ENCODE measurements at regions not wholly inside any gene's neighbourhood (a gene's known extent, or its start where the extent isn't known, plus 50 kb on each side); places are given as distances from the start of the nearest gene placed in this dataset.

- no peak overlapping the region for H3K4me3 ChIP-seq (ENCODE audit: low read depth, low read length)
- TF ChIP-seq CTCF (IDR thresholded peaks at IDR 0.05; ENCODE audit: insufficient read depth, low read length, poor library complexity, severe bottlenecking), result no peak
- no peaks in the 10 kb centered on the region for H3K36me3 ChIP-seq (ENCODE audit: control insufficient read depth, insufficient read depth, low read length)
- no peaks in the 10 kb centered on the region for H3K27me3 ChIP-seq (ENCODE audit: control insufficient read depth, insufficient read depth, low read length)
- no peak for DNase-seq (ENCODE audit: low read depth)
Observed at GRCh38 chr3:80889535-80889934, 871.9 kb downstream of the GBE1 start.

GRCh38 chr3:80870476-80871041 lies 890.9 kb downstream of the GBE1 start:
- TF ChIP-seq CTCF (IDR thresholded peaks at IDR 0.05; ENCODE audit: insufficient read depth, low read length, poor library complexity, severe bottlenecking), result no peak
- DNase-seq (ENCODE audit: low read depth), result no peak

GRCh38 chr3:80855482-80855881 lies 906.0 kb downstream of the GBE1 start:
- no peaks in the 10 kb centered on the region for H3K27me3 ChIP-seq (ENCODE audit: control insufficient read depth, insufficient read depth, low read length)
- H3K36me3 ChIP-seq (ENCODE audit: control insufficient read depth, insufficient read depth, low read length), result no peaks in the 10 kb centered on the region
- TF ChIP-seq CTCF (IDR thresholded peaks at IDR 0.05; ENCODE audit: insufficient read depth, low read length, poor library complexity, severe bottlenecking), result no peak
- DNase-seq (ENCODE audit: low read depth), result no peak
- H3K4me3 ChIP-seq (ENCODE audit: low read depth, low read length), result no peak overlapping the region

More at GRCh38 chr3:80870476-80871041, 890.9 kb downstream of the GBE1 start:
- Histone ChIP-seq H3K4me3 (ENCODE audit: low read depth, low read length) (no peak overlapping the region), H3K27me3 (ENCODE audit: control insufficient read depth, insufficient read depth, low read length) (no peaks in the 10 kb centered on the region), H3K36me3 (ENCODE audit: control insufficient read depth, insufficient read depth, low read length) (no peaks in the 10 kb centered on the region)

- TF ChIP-seq CTCF (IDR thresholded peaks at IDR 0.05; ENCODE audit: insufficient read depth, low read length, poor library complexity, severe bottlenecking), result no peak
- Histone ChIP-seq H3K4me3 (ENCODE audit: low read depth, low read length) (no peak overlapping the region), H3K36me3 (ENCODE audit: control insufficient read depth, insufficient read depth, low read length) (no peaks in the 10 kb centered on the region), H3K27me3 (ENCODE audit: control insufficient read depth, insufficient read depth, low read length) (no peaks in the 10 kb centered on the region)
- DNase-seq (ENCODE audit: low read depth), result no peak
Observed at GRCh38 chr3:80836395-80836794, 925.0 kb downstream of the GBE1 start.

- DNase-seq (ENCODE audit: low read depth), result no peak
- H3K36me3 ChIP-seq (ENCODE audit: control insufficient read depth, insufficient read depth, low read length), result no peaks in the 10 kb centered on the region
- no peak overlapping the region for H3K4me3 ChIP-seq (ENCODE audit: low read depth, low read length)
- TF ChIP-seq CTCF (IDR thresholded peaks at IDR 0.05; ENCODE audit: insufficient read depth, low read length, poor library complexity, severe bottlenecking), result no peak
- H3K27me3 ChIP-seq (ENCODE audit: control insufficient read depth, insufficient read depth, low read length), result no peaks in the 10 kb centered on the region
Observed at GRCh38 chr3:80807577-80807976, 953.9 kb downstream of the GBE1 start.

GRCh38 chr3:80806673-80807072 lies 954.8 kb downstream of the GBE1 start:
- no peaks in the 10 kb centered on the region for H3K27me3 ChIP-seq (ENCODE audit: control insufficient read depth, insufficient read depth, low read length)

More at GRCh38 chr3:80806673-80807072, 954.8 kb downstream of the GBE1 start:
- Histone ChIP-seq H3K36me3 (ENCODE audit: control insufficient read depth, insufficient read depth, low read length) (no peaks in the 10 kb centered on the region), H3K4me3 (ENCODE audit: low read depth, low read length) (no peak overlapping the region)
- no peak for TF ChIP-seq CTCF (IDR thresholded peaks at IDR 0.05; ENCODE audit: insufficient read depth, low read length, poor library complexity, severe bottlenecking)
- no peak for DNase-seq (ENCODE audit: low read depth)

All from kidney epithelial cell (primary cell).